HG02981 (cell line): ENCODE measurements at regions not wholly inside any gene's neighbourhood (a gene's known extent, or its start where the extent isn't known, plus 50 kb on each side); places are given as distances from the start of the nearest gene placed in this dataset.

Experiments
- ATAC-seq: cut with Tn5 transposase; IDR thresholded peaks from one replicate; pipeline ENCODE4 v1.9.1; 2021; ENCODE audit warnings: mild to moderate bottlenecking, moderate library complexity; ENCODE audit not compliant: unreplicated experiment

DNA sequence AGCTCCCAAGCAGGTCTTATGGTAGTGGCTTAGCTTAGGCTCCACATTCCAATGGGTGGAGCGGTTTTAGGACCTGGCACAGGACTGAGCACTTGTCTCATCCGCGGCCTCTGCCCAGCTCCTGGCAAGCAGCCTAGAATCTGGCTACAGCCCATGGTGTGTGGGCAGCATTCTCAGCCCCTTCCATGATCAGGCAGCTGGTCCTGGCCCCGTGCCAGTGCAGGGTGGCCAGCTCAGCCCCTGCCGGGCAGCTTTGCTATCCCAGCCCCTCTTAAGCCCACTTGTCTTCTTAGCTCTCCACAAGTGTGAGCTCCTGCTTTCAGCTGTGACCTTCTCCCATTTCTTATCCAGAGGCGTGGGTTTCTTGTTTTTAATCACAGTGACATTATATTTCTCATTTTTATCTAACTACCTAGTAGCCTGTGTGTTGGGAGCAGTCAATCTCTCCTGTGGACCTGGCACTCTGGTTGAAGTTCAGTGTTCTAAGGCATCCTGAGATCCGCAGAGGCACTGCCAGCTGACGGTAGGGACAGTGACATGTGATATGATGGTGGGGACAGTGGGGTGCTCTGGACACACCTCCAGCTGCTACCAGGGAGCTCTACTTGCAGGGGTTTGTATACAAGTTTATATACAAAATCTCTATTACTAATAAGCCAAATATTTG, 84.5 kb upstream of the PRNP start:
- no peak for ATAC-seq

DNA sequence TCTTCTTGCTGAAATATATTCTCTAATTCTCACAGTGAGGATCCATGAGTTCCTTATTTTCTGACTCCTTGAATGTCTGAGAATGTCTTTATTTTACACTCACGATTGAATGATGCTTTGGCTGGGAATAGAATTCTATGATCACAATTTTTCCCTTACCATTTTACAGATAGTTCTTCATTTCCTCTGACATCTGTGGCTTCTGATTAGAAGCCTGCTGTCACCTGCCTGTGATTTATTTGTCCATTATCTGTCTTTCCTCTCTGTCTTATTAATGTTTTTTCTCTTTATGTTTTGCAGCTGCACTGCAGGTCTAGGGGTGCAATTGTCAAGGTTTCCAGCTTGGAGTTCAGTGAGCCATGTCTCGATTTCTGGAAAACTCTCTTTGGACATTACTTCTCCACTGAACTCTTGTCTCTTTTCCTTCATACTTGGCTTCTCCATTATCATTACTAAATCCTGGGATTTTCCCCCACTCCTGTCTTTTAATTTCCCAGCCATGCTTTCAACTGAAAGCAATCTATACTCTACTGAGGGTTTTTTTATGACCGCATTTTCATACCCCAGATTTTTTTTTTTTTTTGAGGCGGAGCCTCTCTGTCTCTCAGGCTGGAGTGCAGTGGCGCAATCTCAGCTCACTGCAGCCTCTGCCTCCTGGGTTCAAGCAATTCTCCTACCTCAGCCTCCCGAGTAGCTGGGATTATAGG, 85.8 kb upstream of the PRNP start:
- no peak for ATAC-seq

DNA sequence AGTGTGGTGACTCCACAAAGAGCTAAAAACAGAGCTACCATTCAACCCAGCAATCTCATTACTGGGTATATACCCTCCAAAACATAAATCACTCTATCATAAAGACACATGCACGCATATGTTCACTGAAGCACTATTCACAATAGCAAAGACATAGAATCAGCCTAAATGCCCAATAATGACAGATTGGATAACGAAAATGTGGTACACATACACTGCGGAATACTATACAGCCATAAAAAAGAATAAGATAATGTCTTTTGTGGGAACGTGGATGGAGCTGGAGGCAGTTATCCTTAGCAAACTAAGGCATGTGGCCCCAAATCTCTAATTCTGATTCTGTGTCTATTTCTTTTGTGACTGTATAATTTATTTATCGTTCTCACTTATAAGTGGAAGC, 89.0 kb upstream of the PRNP start:
- ATAC-seq, result no peak

DNA sequence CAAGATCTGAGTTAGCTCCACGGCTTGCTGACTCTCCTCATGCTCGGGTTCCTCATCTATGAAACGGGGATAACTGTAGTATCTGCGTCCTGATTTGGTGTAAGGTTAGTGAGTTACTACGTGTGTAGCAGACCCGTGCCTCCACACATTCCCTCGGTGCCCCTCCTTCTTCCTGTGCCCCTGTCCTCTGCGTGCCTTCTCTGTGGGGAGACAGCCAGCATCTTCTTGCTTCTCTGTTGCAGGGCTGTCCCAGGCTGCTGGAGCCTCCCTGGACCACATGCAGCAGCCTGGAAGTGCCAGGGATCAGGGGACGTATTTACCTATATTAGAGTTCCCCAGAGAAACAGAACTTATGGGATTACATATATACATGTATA, 93.1 kb upstream of the PRNP start:
- ATAC-seq, result no peak

DNA sequence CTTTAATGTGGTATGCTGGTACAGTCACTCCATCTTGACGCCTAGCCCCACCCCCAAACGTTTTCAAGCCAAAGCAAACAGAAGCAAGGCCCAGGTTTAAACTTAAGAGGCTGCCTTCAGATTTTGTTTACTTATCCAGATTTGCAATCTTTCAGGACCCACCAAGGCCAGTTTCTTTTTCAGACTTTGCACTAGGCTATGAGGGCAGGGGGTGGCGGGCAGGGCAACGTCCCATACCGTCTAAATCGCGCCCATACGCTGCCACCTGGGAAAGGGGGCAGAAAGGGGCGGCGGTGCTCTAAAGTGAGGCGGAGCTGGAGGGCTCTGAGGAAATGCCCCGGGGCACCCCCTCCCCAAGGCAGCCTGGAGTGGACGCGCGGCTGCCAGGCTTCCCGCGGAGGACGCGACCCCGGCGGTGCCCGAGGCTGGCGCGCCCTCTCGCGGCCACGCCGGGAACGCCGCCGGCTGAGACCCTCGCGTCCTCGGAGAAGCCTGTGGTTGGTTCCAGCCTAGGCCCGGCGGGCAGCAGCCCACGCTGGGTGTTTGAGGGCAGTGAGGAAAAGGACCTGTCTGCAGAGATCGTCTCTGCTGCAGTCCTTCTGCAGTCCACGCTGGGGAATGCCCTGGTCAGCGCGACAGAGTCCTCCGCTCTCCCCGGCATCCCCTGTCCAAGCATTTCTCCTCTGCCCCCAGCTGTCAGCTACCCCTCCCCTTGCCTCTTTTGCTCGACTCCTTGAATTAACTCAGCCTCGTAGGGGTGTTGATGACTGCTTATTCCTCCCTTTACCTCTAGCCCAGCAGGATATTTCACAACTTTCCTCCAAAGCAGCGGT, 93.7 kb upstream of the PRNP start:
- ATAC-seq, result no peak

DNA sequence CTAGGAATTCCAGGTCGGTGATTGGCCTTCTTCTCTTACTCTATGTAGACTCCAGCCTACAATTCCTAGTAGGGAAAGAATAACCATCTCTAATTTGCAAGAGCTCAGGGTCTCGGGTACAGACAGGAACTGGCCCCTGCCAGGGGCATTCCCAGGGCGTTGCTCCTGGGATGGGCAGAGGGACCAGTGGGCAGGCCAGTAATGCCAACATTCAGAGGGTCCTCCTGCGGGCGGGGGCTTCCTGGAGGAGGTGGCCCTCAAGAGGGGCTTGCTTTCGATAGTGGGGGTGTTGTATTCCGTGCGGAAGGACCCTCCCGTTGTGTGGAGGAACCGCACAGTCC, 94.3 kb upstream of the PRNP start:
- ATAC-seq, result no peak

DNA sequence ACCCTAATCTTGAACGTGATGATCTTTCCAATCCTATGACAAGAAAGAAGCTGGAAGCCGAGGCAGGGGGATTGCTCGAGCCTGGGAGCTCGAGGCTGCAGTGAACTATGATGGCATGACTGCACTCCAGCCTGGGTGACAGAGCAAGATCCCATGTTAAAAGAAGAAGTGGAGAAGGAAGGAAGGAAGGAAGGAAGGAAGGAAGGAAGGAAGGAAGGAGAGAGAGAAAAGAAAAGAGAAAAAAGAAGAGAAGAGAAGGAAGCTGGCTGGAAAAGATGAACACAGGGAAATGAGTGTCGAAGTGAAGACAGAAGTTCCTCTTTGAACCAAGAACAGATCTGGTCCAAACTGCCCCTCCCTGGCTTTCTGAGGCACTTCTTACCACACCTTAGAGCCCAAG, 100.5 kb upstream of the PRNP start:
- ATAC-seq, result no peak

DNA sequence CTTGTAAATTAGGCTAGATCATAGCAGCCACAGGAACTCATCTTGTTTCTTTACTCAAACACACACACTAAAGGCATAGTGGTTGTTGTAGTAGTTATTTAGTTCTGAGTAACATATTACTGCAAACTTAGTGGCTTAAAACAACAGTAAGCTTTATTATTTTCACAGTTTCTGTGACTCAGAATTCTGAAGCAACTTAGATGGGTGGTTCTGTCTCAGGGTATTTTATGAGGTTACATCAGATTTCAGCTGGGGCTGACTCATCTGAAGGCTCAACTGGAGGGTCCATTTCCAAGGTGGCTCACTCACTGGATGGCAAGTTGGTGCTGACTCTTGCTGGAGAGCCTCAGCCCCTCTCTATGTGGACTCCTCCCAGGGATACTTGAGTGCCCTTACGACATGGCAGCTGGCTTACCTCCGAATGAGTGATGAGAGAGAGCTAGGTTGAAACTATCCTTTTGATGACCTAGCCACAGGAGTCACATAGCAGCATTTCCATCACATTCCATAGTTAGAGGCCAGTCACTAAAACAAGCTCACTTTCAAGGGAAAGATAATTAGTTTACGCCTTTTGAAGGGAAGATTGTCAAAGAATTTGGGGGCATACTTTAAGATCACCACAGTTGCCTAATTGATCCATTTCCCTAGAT, 101.0 kb upstream of the PRNP start:
- ATAC-seq, result no peak

DNA sequence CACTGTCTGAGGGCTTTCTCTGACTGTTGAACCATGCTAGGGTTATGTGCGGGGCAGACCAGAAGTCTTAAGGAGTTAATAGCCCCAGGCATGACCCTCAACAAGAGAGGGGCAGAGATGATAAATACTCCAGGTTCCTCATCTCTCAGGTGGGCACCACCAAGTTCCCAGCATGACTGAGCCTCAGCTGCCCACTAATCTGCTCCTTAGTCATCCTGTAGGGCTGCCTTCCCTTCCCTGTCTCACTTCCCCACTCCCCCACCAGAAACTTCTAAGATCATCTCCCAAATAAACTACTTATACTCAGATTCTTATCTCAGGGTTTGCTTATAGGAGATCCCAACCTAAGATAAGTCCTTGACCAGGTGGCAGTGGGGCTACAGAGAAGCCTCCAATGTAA, 101.7 kb upstream of the PRNP start:
- ATAC-seq, result no peak

DNA sequence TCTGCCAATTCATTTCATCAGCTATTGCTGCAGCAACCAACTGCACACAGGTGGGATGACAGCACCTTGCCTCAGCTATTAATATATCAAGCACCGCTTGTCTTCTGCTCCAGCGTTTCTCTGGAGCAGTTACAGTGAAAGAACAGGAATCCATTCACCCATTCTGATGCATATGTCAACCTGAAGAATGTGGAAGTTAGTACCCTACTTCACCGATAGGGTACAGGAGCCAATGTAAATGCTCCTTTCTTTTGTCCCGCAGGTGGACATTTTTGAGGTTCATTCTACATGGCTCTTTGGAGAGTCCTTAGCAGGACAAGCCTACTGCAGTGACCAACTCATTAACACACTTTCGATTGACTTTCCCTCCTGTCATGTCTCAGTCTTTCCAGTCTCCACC, 104.4 kb upstream of the PRNP start:
- no peak for ATAC-seq

DNA sequence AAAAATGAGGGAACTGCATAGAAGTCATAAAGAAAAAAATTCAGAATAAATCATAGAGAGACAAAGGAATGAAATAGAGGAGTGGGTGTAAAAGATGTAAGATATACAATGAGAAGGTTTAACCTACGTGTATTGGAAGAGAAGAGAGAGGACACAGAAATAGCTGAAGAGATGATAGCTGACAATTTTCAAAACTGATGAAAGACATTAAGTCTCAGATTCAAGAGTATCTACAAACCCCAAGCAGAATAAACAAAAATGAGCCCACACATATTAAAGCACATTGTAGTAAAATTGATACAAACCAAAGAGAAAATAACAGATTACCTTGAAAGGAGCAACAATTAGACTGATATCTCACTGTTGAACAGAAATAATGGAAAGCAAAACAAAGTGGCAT, 107.9 kb upstream of the PRNP start:
- no peak for ATAC-seq

DNA sequence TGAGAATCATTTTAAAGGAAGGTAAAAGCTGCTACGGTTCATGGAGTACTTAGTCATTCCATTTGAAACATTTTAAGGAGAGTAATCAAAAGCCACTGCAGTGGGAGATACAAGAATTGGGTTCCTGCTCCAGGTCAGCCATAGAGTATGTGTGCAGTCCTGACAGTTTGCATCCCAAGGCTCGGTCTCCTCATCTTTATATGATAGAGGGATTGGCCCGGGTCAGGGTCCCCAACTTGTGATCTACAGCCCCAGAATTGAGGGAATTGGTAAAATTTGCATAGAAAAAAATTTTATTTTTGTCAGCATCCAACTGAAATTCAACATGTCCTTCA, 111.9 kb upstream of the PRNP start:
- no peak for ATAC-seq

DNA sequence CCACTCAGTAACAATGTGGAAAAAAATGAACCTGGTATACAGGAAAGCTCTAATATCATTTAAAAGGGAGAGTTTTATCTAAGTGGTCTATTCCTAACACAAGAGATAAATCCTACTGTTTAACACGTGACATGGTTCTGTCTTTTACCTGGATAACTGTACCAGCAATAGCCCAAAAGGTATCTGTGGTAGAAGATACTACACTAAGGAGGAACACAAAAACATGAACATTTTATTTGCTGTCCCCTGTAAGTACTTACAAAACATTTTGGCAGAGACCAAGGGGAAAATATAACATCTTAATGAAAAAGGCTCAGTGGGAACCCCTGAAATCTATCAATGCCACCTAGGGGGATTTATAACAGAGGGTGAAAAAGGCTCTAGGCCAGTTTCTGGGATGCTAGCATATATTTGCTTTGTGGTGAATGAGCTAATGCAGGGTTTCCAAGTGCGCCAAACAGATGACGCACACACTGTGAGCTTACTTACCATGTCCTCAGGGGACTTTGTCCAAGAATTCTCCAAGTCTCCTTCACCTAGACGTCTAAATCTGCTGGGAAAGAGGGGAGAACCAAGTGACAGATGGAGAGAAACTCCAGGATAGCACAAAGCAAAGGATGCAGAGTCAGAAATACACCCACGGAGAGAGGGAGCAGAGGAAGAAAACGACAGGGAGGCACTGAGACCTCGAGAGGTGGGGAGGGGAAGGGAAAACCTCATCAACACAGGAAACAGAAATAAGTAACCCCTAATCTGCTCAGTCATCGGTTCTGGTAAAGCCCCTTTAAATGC, 112.5 kb upstream of the PRNP start:
- no peak for ATAC-seq

DNA sequence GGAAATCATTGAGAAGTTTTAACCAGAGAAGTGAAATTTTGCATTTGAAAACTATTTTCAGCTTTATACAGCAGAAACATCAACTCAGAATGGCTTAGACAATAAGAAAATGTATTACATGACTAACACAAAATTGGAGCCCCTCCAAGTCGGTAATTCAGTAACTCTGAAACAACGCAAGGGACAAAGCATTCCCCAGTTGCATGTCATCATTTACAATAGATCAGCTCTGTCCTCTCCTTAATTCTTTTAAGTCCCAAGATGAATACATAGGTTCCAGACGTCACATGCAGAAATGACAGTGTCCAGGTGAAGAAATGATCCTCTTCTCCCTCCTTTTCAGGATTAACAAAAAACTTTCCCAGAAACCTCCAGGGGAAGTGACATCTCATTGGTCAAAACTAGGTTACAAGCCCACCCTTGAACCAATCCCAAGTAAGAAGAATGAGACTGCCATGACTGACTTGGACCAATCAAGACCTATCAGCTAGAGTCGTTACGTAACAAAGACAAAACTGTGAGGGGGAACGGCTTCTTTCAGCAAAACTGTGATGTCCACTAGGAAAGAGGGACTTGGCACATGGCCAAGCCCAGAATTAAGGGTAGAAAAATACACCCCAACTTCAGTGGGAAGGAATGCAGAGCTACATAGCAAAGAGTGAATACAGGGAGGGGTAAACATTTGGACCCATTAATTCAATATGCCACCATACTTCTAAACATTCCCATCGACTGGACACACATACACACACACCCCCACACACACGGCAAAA, 114.3 kb upstream of the PRNP start:
- ATAC-seq, result no peak

DNA sequence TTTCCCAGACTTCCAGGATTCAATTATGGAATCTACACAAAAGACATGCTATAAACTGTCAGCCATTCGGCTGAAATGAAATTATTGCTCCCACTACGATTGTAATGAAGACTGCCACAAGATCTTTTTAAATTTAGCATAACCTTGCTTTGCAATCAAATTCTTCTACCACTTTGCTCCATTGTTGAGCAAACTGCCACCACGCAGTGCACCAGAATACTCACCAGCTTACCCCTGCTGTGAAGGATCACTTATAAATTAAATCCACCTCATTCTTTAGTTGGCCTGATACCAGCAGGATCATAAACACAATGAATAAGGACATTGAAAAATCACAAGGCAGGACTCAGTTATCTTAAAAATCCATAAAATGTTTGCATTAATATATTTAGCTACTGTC, 116.4 kb upstream of the PRNP start:
- ATAC-seq, result no peak

DNA sequence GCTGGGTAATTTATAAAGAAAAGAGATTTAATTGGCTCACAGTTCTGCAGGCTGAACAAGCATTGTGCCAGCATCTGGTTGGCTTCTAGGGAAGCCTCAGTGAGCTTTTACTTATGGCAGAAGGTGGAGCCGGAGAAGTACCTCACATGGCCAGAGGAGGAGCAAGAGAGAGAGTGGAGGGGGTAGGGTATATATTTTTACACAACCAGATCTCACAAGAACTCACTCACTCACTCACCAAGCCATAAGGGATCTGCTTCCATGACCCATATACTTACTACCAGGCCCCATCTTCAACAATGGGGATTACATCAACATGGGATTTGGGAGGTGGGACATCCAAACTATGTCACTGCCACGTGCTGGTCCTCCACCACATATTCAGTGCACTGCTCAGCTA, 117.2 kb upstream of the PRNP start:
- ATAC-seq, result no peak

DNA sequence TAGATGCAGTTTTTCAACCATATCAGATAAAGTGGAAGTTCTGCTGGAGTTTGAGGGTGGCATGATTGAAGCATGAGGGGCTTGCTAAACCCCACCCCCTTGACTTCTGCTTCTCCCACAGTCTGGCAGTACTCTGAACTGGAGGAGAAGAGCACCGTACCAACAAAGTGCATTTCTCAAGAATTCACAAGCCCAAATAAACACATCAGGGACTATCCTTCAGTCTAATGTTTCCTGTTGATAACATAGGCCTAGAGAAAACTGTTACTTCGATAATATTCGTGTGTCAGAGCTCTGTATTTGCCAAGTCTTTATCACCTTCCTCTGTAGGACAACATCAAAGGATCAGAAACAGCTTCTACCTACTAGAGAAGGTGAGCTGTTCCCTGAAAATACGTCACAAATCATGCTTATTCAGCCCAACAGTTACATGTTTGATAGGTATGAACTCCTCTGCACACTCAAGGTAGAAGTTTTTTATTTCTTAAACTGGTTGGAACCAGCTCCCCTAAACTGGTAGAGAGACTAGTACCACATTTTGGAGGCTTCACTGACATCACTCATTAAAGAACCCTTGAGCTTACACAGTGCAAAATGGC, 117.8 kb upstream of the PRNP start:
- no peak for ATAC-seq

DNA sequence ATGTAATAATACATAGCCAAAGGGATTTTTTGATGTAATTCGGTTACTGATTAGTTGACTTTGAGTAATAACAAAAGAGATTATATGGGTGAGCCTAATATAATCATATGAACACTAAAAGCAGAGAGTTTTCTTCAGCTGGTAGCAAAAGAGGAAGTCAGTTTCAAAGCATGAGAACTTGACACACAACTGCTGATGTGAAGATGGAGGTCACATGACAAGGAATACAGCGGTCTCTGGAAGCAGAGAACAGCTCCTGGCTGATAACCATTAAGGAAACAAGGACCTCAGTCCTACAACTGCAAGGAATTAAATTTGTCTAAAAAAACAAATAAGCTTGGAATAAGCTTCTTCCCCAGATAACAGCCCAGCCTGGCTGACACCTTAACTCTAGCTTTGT, 119.1 kb upstream of the PRNP start:
- no peak for ATAC-seq

DNA sequence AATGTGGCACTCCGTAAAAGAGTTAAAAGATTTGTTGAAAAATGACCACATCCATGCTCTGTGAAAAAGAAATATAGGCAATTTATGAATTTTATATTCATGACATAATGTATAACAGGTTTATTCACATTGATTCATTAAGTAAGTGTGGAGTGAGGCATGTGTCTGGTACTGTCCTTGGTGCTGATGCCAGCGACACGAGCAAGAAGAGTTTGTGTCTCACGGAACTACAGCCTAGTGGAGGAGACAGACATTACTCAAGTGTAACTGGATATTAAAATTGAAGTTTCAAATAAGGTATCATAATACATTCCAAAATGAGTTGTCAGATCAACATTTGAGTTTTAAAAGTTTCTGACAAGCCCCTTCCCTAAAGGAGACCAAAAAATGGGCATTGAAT, 122.7 kb upstream of the PRNP start:
- no peak for ATAC-seq

DNA sequence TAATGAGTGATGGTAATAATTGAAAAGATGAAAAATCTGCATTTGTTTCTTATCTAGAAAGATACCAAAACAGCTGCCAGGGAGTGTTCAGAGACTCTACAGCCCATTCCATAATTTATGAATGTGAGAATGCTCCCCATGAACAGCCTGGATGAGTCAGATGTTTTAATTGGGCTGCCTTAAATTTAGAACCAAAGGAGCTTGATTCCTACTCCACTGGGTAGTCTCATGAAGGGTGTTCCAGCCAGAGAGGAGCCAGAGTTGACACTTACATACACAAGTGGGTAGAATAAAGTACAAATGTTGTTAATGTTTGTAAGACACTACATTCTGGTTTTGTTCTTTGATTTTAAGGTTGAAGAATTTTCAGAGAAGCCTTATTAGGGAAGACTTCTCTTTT, 123.2 kb upstream of the PRNP start:
- no peak for ATAC-seq
